IMR-90 (cell line): ENCODE measurements at regions not wholly inside any gene's neighbourhood (a gene's known extent, or its start where the extent isn't known, plus 50 kb on each side); places are given as distances from the start of the nearest gene placed in this dataset.

Experiments used
- ATAC-seq: fragments of 200-7000 bp; cut with Tn5 transposase; 2 replicates; pipeline ENCODE4 v1.9.1; 2020; ENCODE audit warnings: low read depth, mild to moderate bottlenecking, moderate library complexity
- BruUV-seq: library from RNA; stranded (reverse); fragments of 400-500 nt; replicated peaks from 2 replicates; lab custom pipeline; 2021; lab: Mats Ljungman, UMichigan
- CTCF ChIA-PET: fragments of 300-600 bp; formaldehyde crosslinking; extraction: SDS; loops from one replicate; lab custom pipeline; 2021; ENCODE audit warnings: antibody characterized with exemption; lab: Yijun Ruan, JAX
- POLR2A ChIA-PET: fragments of 300-600 bp; sonication (Branson Sonifier 250); formaldehyde crosslinking; loops from one replicate; lab custom pipeline; 2022; ENCODE audit warnings: antibody characterized with exemption; ENCODE audit not compliant: unreplicated experiment; lab: Charles Lee
- DNase-seq: peaks from one replicate; pipeline ENCODE4 v3.0.0; 2013
- H2AFZ ChIP-seq: replicated peaks from 2 replicates; pipeline ENCODE3; 2013; ENCODE audit warnings: low read length, mild to moderate bottlenecking; ENCODE audit not compliant: poor library complexity
- H2AK5ac ChIP-seq: 2 replicates; pipeline ENCODE4 v1.6.1; 2013; ENCODE audit warnings: low read depth, low read length, inconsistent platforms
- H2AK9ac ChIP-seq: replicated peaks from 2 replicates; pipeline ENCODE3; 2013; ENCODE audit warnings: mild to moderate bottlenecking, low read depth, low read length, moderate library complexity; ENCODE audit not compliant: poor library complexity
- H2BK120ac ChIP-seq: 2 replicates; pipeline ENCODE4 v1.6.1; 2013; ENCODE audit warnings: low read depth, low read length, inconsistent platforms
- H2BK15ac ChIP-seq: 3 replicates; pipeline ENCODE4 v1.6.1; 2013; ENCODE audit warnings: low read depth, low read length, inconsistent platforms
- H2BK20ac ChIP-seq: 2 replicates; pipeline ENCODE4 v1.6.1; 2013; ENCODE audit warnings: low read depth, mild to moderate bottlenecking, inconsistent platforms, low read length, moderate library complexity
- H2BK5ac ChIP-seq: 2 replicates; pipeline ENCODE4 v1.6.1; 2013; ENCODE audit warnings: mild to moderate bottlenecking, low read depth, low read length, inconsistent platforms; ENCODE audit not compliant: poor library complexity, severe bottlenecking
- H3K14ac ChIP-seq: replicated peaks from 2 replicates; pipeline ENCODE4 v1.6.1; 2013; ENCODE audit warnings: low read depth, low read length, inconsistent platforms
- H3K18ac ChIP-seq: 2 replicates; pipeline ENCODE4 v1.6.1; 2013; ENCODE audit warnings: low read depth, low read length, control low read depth
- H3K23ac ChIP-seq: 2 replicates; pipeline ENCODE4 v1.6.1; 2013; ENCODE audit warnings: low read depth, low read length, inconsistent platforms
- H3K27ac ChIP-seq: 2 replicates; pipeline ENCODE4 v1.5.1; 2013; ENCODE audit warnings: mild to moderate bottlenecking, control low read depth, low read length; ENCODE audit not compliant: insufficient read depth
- H3K27me3 ChIP-seq: 2 replicates; pipeline ENCODE4 v1.6.1; 2013; ENCODE audit warnings: low read length; ENCODE audit not compliant: control insufficient read depth, insufficient read depth
- H3K36me3 ChIP-seq: 2 replicates; pipeline ENCODE4 v1.6.1; 2013; ENCODE audit warnings: low read length, mixed read lengths; ENCODE audit not compliant: control insufficient read depth, insufficient read depth
- H3K4ac ChIP-seq: 2 replicates; pipeline ENCODE4 v1.6.1; 2013; ENCODE audit warnings: low read depth, low read length, inconsistent platforms
- H3K4me1 ChIP-seq: 2 replicates; pipeline ENCODE4 v1.6.1; 2013; ENCODE audit warnings: low read length, mixed read lengths; ENCODE audit not compliant: control insufficient read depth, insufficient read depth
- H3K4me2 ChIP-seq: 2 replicates; pipeline ENCODE4 v1.6.1; 2013; ENCODE audit warnings: low read depth, mild to moderate bottlenecking, control low read depth, low read length, moderate library complexity
- H3K4me3 ChIP-seq: 2 replicates; pipeline ENCODE4 v1.5.1; 2013; ENCODE audit warnings: low read depth, mild to moderate bottlenecking, control low read depth, low read length, moderate library complexity; ENCODE audit not compliant: insufficient read depth
- H3K56ac ChIP-seq: 2 replicates; pipeline ENCODE4 v1.6.1; 2013; ENCODE audit warnings: low read length, inconsistent platforms; ENCODE audit not compliant: insufficient read depth; ENCODE audit errors: extremely low read depth
- H3K79me1 ChIP-seq, 2 experiments: 2 replicates each; pipeline ENCODE4 v1.6.1; 2013; ENCODE audit warnings: low read length in 2 of 2, inconsistent platforms in 1 of 2, low read depth in 1 of 2
- H3K9ac ChIP-seq: 2 replicates; pipeline ENCODE4 v1.6.1; 2013; ENCODE audit warnings: low read depth, low read length, control low read depth
- H3K9me1 ChIP-seq: 2 replicates; pipeline ENCODE4 v1.6.1; 2013; ENCODE audit warnings: low read length, inconsistent platforms; ENCODE audit not compliant: insufficient read depth
- H3K9me3 ChIP-seq: 2 replicates; pipeline ENCODE4 v1.6.1; 2013; ENCODE audit warnings: low read length; ENCODE audit not compliant: control insufficient read depth, insufficient read depth
- H4K20me1 ChIP-seq: 2 replicates; pipeline ENCODE4 v1.6.1; 2013; ENCODE audit warnings: low read length, inconsistent platforms; ENCODE audit not compliant: insufficient read depth
- H4K5ac ChIP-seq: 2 replicates; pipeline ENCODE4 v1.6.1; 2013; ENCODE audit warnings: mild to moderate bottlenecking, low read depth, low read length, control low read depth
- H4K8ac ChIP-seq, 2 experiments: 2 replicates each; pipeline ENCODE4 v1.6.1; 2013; ENCODE audit warnings: low read depth in 2 of 2, low read length in 2 of 2, control low read depth in 1 of 2, inconsistent platforms in 1 of 2
- H4K91ac ChIP-seq: 2 replicates; pipeline ENCODE4 v1.6.1; 2013; ENCODE audit warnings: low read depth, low read length, inconsistent platforms; ENCODE audit not compliant: insufficient read depth
- BHLHE40 ChIP-seq: fragments of 150-350 bp; IDR thresholded peaks from 2 replicates; pipeline ENCODE4 v1.6.1; 2016; ENCODE audit warnings: mild to moderate bottlenecking, low read depth, low read length
- CEBPB ChIP-seq: IDR thresholded peaks from 2 replicates; pipeline ENCODE4 v1.6.1; 2012; ENCODE audit warnings: low read depth, low read length, improper control_type of control experiment
- CHD1 ChIP-seq: IDR thresholded peaks from 2 replicates; pipeline ENCODE4 v1.6.1; 2012; ENCODE audit warnings: low read depth, low read length, improper control_type of control experiment
- FOS ChIP-seq: fragments of 150-350 bp; IDR thresholded peaks from 2 replicates; pipeline ENCODE4 v1.6.1; 2016; ENCODE audit warnings: low read depth, low read length
- MAFK ChIP-seq: IDR thresholded peaks from 2 replicates; pipeline ENCODE4 v1.6.1; 2012; ENCODE audit warnings: low read depth, low read length, improper control_type of control experiment
- MAZ ChIP-seq: IDR thresholded peaks from 2 replicates; pipeline ENCODE4 v1.6.1; 2012; ENCODE audit warnings: low read depth, mild to moderate bottlenecking, low read length, improper control_type of control experiment, moderate library complexity, borderline replicate concordance
- MXI1 ChIP-seq: IDR thresholded peaks from 2 replicates; pipeline ENCODE4 v1.6.1; 2012; ENCODE audit warnings: low read depth, mild to moderate bottlenecking, low read length, moderate library complexity, borderline replicate concordance
- NFE2L2 ChIP-seq: fragments of 150-350 bp; IDR thresholded peaks from 2 replicates; pipeline ENCODE4 v1.6.1; 2016; ENCODE audit warnings: low read depth, mild to moderate bottlenecking, low read length
- POLR2A ChIP-seq: IDR thresholded peaks from 2 replicates; pipeline ENCODE4 v1.6.1; 2012; ENCODE audit warnings: mild to moderate bottlenecking, low read depth, low read length
- RAD21 ChIP-seq: IDR thresholded peaks from 2 replicates; pipeline ENCODE4 v1.6.1; 2012; ENCODE audit warnings: low read length, improper control_type of control experiment
- RCOR1 ChIP-seq: IDR thresholded peaks from 2 replicates; pipeline ENCODE4 v1.6.1; 2012; ENCODE audit warnings: mild to moderate bottlenecking, low read length, improper control_type of control experiment; ENCODE audit not compliant: insufficient replicate concordance
- SMC3 ChIP-seq: fragments of 150-350 bp; IDR thresholded peaks from 2 replicates; pipeline ENCODE4 v1.6.1; 2016; ENCODE audit warnings: low read depth, mild to moderate bottlenecking, antibody characterized with exemption, low read length, moderate library complexity
- WGBS, 2 experiments: methylation state at CpG; one replicate each; pipeline versions ENCODE4 v1.1.5 to v1.1.7; 2013; ENCODE audit warnings: missing lambda C conversion rate in 2 of 2; ENCODE audit not compliant: insufficient read length in 1 of 2; ENCODE audit errors: extremely low coverage in 2 of 2; 5-methylcytosine and 5-hydroxymethylcytosine counted together
- dilution Hi-C: fragments of 300-500 bp; cut with HindIII; formaldehyde crosslinking; loops from one replicate; pipeline ENCODE4 v1.14.3; 2018; ENCODE audit warnings: low sequenced_read_pairs; ENCODE audit not compliant: unreplicated experiment
- in situ Hi-C: fragments of 300-500 bp; cut with MboI; formaldehyde crosslinking; loops from 3 replicates; pipeline ENCODE4 v1.14.3; 2019; ENCODE audit warnings: low sequenced_read_pairs, inconsistent platforms, mixed read lengths
- intact Hi-C: fragments of 100-400 bp; cut with micrococcal nuclease; formaldehyde crosslinking; loops from 2 replicates; pipeline ENCODE4 v1.10.0; 2022
- TF ChIP-seq, protein P1 (sequence below): fragments of 150-350 bp; IDR thresholded peaks from 2 replicates; pipeline ENCODE4 v1.6.1; 2016; ENCODE audit warnings: low read depth, mild to moderate bottlenecking, low read length, moderate library complexity, borderline replicate concordance
- TF ChIP-seq, protein P2 (sequence below): fragments of 150-350 bp; IDR thresholded peaks from 2 replicates; pipeline ENCODE4 v1.6.1; 2017; ENCODE audit warnings: mild to moderate bottlenecking, antibody characterized with exemption, low read length, low read depth

DNA sequence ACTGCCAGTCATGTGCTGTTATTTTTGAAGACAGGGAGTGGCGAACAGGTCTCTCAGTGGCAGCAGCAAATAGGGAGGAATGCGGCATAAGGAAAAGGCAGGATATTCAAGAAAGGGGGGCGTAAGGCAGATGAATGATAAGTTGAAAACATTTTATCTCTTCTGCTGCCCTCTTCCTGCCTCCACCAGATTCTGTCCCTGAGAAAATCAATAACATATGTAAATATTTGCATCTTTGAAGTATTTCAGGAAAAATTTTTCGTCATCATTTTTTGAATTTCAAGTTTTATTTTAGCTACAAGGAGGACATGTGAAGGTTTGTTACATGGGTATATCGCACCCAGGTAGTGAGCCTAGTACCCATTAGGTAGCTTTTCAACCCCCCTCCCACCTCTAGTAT is 616.7 kb downstream of the MCTP2 start:
- no peaks in the 10 kb centered on the region for H3K9me3 ChIP-seq
- ATAC-seq (no peak), DNase-seq (no peak)
- no peak overlapping the region for H4K8ac ChIP-seq
- no peak overlapping the region for H4K5ac ChIP-seq
- no peak overlapping the region for H3K18ac ChIP-seq
- H3K4me2 ChIP-seq: no peak overlapping the region
- BruUV-seq: no TSS peak
- H3K36me3 ChIP-seq: no peaks in the 10 kb centered on the region
- H3K79me1 ChIP-seq: no peaks in the 10 kb centered on the region
- H2BK15ac ChIP-seq: no peak overlapping the region
- WGBS, 2 experiments: no CpG with 5 or more reads among the region's 5 CpGs
- no peak overlapping the region for H3K9ac ChIP-seq
- TF ChIP-seq FOS: no peak
- TF ChIP-seq SMC3: no peak
- no peak for TF ChIP-seq MAZ
- no peak for TF ChIP-seq MXI1
- no peak for TF ChIP-seq POLR2A
- TF ChIP-seq MAFK: no peak
- TF ChIP-seq NFE2L2: no peak
- TF ChIP-seq RAD21: no peak
- TF ChIP-seq CEBPB: no peak
- TF ChIP-seq RCOR1: no peak
- no peak for TF ChIP-seq CHD1
- no peak for TF ChIP-seq BHLHE40
- TF ChIP-seq, protein P1, sequence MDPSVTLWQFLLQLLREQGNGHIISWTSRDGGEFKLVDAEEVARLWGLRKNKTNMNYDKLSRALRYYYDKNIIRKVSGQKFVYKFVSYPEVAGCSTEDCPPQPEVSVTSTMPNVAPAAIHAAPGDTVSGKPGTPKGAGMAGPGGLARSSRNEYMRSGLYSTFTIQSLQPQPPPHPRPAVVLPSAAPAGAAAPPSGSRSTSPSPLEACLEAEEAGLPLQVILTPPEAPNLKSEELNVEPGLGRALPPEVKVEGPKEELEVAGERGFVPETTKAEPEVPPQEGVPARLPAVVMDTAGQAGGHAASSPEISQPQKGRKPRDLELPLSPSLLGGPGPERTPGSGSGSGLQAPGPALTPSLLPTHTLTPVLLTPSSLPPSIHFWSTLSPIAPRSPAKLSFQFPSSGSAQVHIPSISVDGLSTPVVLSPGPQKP: no peak
- TF ChIP-seq, protein P2, sequence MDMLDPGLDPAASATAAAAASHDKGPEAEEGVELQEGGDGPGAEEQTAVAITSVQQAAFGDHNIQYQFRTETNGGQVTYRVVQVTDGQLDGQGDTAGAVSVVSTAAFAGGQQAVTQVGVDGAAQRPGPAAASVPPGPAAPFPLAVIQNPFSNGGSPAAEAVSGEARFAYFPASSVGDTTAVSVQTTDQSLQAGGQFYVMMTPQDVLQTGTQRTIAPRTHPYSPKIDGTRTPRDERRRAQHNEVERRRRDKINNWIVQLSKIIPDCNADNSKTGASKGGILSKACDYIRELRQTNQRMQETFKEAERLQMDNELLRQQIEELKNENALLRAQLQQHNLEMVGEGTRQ: no peak
- intact Hi-C loops: no loop called here
- no peaks in the 10 kb centered on the region for H3K4me1 ChIP-seq
- no peak overlapping the region for H4K91ac ChIP-seq
- no peak overlapping the region for H3K14ac ChIP-seq
- ChIA-PET CTCF (no interaction called here), POLR2A (no interaction called here)
- no peaks in the 10 kb centered on the region for H4K20me1 ChIP-seq
- no peak overlapping the region for H2BK20ac ChIP-seq
- H3K27me3 ChIP-seq: no peaks in the 10 kb centered on the region
- H3K4me3 ChIP-seq: no peak overlapping the region
- H2AK5ac ChIP-seq: no peak overlapping the region
- in situ Hi-C loops: no loop called here
- no peak overlapping the region for H3K56ac ChIP-seq
- no peak overlapping the region for H2AK9ac ChIP-seq
- no peak overlapping the region for H3K23ac ChIP-seq
- dilution Hi-C loops: no loop called here
- H2AFZ ChIP-seq: no peak overlapping the region
- no peak overlapping the region for H3K4ac ChIP-seq
- H3K9me1 ChIP-seq: no peaks in the 10 kb centered on the region
- H2BK5ac ChIP-seq: no peak overlapping the region
- H3K27ac ChIP-seq: no peak overlapping the region
- H2BK120ac ChIP-seq: no peak overlapping the region
